Left lung (tissue), 4 donors: ENCODE measurements at regions not wholly inside any gene's neighbourhood (a gene's known extent, or its start where the extent isn't known, plus 50 kb on each side); places are given as distances from the start of the nearest gene placed in this dataset.
"Not testable (repeated sequence)": the region's sequence is repeated elsewhere in the genome, so short reads cannot be mapped to it uniquely, and the experiment has no call there.

ENCODE experiments used
- ATAC-seq: fragments of 200-7000 bp; cut with Tn5 transposase; one replicate; pipeline ENCODE4 v1.9.1; 2020; ENCODE audit warnings: moderate library complexity
- DNase-seq, 4 donors: peaks; one replicate each; pipeline ENCODE4 v3.0.0-alpha.2; 2013 to 2020
- H3K27ac ChIP-seq, 2 donors: fragments of 200-600 bp; sonication (generic) in 1 of 2; one replicate each; pipeline versions ENCODE4 v1.5.0 to v1.8.0; 2020 to 2021
- H3K27me3 ChIP-seq, 2 donors: fragments of 200-600 bp; sonication (generic) in 1 of 2; one replicate each; pipeline versions ENCODE4 v1.5.0 to v1.8.0; 2020 to 2021
- H3K36me3 ChIP-seq, 2 donors: fragments of 200-600 bp; sonication (generic) in 1 of 2; one replicate each; pipeline versions ENCODE4 v1.5.0 to v1.8.0; 2020 to 2021
- H3K4me1 ChIP-seq, 2 donors: fragments of 200-600 bp; one replicate each; pipeline ENCODE4 v1.8.0; 2021
- H3K4me3 ChIP-seq, 2 donors: fragments of 200-600 bp; sonication (generic) in 1 of 2; one replicate each; pipeline versions ENCODE4 v1.5.0 to v1.8.0; 2020 to 2021; ENCODE audit warnings: mild to moderate bottlenecking in 1 of 2
- H3K9me3 ChIP-seq, 2 donors: fragments of 200-600 bp; sonication (generic) in 1 of 2; one replicate each; pipeline versions ENCODE4 v1.5.0 to v1.8.0; 2020 to 2021
- intact Hi-C, 2 donors: fragments of 100-400 bp; cut with DNase I; formaldehyde crosslinking; loops; one replicate each; pipeline versions ENCODE4 v1.11.2 to v1.14.2; 2022
- TF ChIP-seq, protein P1 (sequence below), 2 donors: fragments of 200-600 bp; sonication (generic) in 1 of 2; IDR thresholded peaks; one replicate each; pipeline versions ENCODE4 v1.5.0 to v1.8.0; 2021; ENCODE audit warnings: antibody characterized with exemption in 2 of 2
- donor health status: DM: no; HTN: yes; CAD: no.
- donor health status: DM: no; HTN: no; CAD: no.

DNA sequence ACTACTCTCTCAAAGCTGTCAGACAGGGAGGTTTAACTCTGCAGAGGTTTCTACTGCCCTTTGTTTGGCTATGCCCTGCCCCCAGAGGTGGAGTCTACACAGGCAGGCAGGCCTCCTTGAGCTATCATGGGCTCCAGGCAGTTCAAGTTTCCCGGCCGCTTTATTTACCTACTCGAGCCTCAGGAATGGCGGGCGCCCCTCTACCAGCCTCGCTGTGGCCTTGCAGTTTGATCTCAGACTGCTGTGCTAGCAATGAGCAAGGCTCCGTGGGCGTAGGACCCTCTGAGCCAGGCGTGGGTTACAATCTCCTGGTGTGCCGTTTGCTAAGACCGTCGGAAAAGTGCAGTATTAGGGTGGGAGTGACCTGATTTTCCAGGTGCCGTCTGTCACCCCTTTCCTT, 124.3 kb downstream of the PTCHD1 start:
- intact Hi-C loops, H3K9me3 ChIP-seq, H3K27me3 ChIP-seq, DNase-seq, H3K36me3 ChIP-seq, H3K4me1 ChIP-seq, H3K27ac ChIP-seq, H3K4me3 ChIP-seq, ATAC-seq: not testable (repeated sequence)

DNA sequence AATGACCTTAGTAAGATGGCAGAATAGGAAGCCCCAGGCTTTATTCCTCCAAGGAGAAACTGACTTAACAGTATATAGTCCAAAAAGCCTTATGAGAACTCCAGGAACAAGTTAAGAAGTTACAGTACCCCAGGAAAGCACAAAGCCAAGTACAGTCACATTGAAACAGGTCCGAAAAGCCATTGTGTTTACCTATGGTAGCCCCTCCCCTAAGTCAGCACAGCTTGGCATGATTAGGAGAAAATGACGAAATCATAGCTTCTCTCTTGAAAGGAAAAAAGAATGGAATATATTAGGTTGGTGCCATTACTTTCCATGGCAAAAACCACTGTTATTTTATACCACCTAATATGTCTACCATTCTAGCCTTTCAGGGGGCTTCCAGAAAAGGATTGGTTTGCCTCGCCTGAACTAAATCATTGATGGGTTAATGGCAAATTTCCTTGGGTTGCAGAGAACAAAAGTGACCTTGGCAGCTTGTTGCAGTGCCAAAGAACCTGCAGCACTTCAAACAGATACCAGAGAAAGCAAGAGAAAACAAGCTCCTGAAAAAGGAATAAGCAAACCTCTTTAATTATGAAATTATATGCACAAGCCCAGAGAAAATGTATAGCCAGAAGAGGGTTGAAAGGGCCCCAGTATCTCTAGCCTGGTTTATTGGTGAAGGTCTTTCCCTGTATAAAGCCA, 130.6 kb downstream of the PTCHD1 start:
- intact Hi-C loops = no loop called here
- H3K27me3 ChIP-seq = no peaks in the 10 kb centered on the region
- H3K36me3 ChIP-seq = no peaks in the 10 kb centered on the region
- H3K9me3 ChIP-seq = peaks cover 0 to 20% of the 10 kb centered on the region in 2 donors
- DNase-seq (no peak), ATAC-seq (no peak)
- TF ChIP-seq, protein P1, sequence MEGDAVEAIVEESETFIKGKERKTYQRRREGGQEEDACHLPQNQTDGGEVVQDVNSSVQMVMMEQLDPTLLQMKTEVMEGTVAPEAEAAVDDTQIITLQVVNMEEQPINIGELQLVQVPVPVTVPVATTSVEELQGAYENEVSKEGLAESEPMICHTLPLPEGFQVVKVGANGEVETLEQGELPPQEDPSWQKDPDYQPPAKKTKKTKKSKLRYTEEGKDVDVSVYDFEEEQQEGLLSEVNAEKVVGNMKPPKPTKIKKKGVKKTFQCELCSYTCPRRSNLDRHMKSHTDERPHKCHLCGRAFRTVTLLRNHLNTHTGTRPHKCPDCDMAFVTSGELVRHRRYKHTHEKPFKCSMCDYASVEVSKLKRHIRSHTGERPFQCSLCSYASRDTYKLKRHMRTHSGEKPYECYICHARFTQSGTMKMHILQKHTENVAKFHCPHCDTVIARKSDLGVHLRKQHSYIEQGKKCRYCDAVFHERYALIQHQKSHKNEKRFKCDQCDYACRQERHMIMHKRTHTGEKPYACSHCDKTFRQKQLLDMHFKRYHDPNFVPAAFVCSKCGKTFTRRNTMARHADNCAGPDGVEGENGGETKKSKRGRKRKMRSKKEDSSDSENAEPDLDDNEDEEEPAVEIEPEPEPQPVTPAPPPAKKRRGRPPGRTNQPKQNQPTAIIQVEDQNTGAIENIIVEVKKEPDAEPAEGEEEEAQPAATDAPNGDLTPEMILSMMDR (IDR thresholded peaks at IDR 0.05) = no peak
- no peak overlapping the region for H3K27ac ChIP-seq
- no peak overlapping the region for H3K4me3 ChIP-seq
- no peaks in the 10 kb centered on the region for H3K4me1 ChIP-seq

DNA sequence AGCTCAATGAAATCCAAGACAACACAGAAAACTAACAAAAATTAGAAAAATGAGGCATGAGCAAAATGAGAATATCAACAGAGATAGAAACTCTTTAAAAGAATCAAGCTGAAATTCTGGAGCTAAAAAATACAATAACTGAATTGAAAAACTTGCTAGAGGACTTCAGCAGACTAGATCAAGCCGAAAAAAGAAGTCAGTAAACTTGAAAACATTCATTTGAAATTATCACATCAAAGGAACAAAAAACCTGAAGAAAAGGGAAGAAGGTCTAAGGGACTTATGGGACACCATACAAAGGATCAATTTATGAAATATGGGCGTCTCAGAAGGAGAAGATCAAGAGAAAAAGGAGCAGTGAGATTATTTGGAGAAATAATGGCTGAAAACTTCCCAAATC, 131.3 kb downstream of the PTCHD1 start:
- Histone ChIP-seq H3K27me3 (no peaks in the 10 kb centered on the region), H3K4me3 (no peak overlapping the region), H3K9me3 (peaks cover 0 to 20% of the 10 kb centered on the region in 2 donors), H3K36me3 (no peaks in the 10 kb centered on the region), H3K27ac (no peak overlapping the region), H3K4me1 (no peaks in the 10 kb centered on the region)
- ATAC-seq = no peak
- intact Hi-C loops = no loop called here
- no peak for DNase-seq
- TF ChIP-seq, protein P1 (IDR thresholded peaks at IDR 0.05) = no peak

DNA sequence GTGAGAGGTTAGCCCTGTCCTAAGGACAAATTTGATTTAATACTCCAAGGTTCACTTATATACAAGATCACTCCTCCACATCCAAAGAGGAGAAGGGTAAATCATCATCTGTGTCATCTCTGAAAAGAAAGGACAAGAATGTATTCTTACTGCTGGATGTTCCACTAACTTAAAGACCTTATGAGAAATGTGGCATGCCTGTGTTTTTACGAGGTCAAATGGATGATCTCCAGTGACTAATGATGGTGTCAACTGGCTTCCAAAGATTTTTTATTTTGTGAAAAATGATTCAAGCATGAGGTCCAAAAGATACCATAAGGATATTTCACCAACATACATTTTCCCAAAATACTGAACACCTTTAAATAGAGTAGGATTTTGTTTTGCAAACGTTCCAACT, 143.4 kb downstream of the PTCHD1 start:
- H3K4me1 ChIP-seq = no peaks in the 10 kb centered on the region
- intact Hi-C loops = no loop called here
- ATAC-seq (no peak), DNase-seq (no peak)
- H3K4me3 ChIP-seq = no peak overlapping the region
- no peaks in the 10 kb centered on the region for H3K36me3 ChIP-seq
- H3K27me3 ChIP-seq = no peaks in the 10 kb centered on the region
- H3K9me3 ChIP-seq = no peaks in the 10 kb centered on the region
- H3K27ac ChIP-seq = no peak overlapping the region
- TF ChIP-seq, protein P1 (IDR thresholded peaks at IDR 0.05) = no peak

DNA sequence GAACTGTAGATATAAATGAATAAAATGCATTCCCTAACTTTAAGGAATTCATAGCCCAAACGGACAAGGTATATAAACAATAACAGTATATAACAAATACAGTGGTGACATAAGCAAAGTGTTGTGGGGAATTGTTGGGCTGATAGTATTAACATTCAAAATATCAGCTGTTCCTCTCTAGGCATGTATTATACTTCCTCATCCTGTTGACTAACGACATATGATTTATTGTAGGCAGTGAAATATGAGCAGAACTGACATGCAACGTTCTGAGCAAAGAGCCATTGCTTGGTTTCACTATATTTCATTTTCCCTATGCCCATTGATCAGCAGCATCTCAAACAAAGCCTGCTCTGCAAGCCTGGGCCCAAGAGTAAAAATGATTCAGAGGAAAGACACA, 143.9 kb downstream of the PTCHD1 start:
- H3K4me3 ChIP-seq = no peak overlapping the region
- ATAC-seq (no peak), DNase-seq (no peak)
- H3K27me3 ChIP-seq = no peaks in the 10 kb centered on the region
- H3K36me3 ChIP-seq = no peaks in the 10 kb centered on the region
- H3K4me1 ChIP-seq = no peaks in the 10 kb centered on the region
- intact Hi-C loops = no loop called here
- TF ChIP-seq, protein P1 (IDR thresholded peaks at IDR 0.05) = no peak
- H3K9me3 ChIP-seq = no peaks in the 10 kb centered on the region
- no peak overlapping the region for H3K27ac ChIP-seq

DNA sequence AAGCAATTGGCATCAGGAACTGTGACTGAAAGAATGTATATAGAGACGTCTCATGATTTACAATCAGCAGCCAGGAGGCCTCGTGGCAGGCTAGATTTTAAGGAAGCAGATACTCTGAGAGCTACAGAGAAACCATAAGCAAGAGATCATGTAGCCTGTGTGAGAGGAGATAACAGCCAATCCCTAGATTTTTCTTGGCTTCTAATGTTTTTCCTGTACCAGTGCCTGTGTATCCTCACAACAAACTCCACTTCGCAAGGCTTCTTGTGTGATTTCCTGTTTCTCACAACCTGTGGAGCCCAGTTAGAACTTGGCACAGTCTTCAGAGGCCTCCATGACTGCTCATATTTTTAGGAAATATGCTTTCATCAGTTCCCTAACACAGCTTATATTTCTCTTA, 147.9 kb downstream of the PTCHD1 start:
- no peaks in the 10 kb centered on the region for H3K9me3 ChIP-seq
- H3K4me3 ChIP-seq = no peak overlapping the region
- no peaks in the 10 kb centered on the region for H3K4me1 ChIP-seq
- intact Hi-C loops = no loop called here
- TF ChIP-seq, protein P1 (IDR thresholded peaks at IDR 0.05) = no peak
- DNase-seq = no peak
- no peak overlapping the region for H3K27ac ChIP-seq
- ATAC-seq = no peak
- no peaks in the 10 kb centered on the region for H3K36me3 ChIP-seq
- no peaks in the 10 kb centered on the region for H3K27me3 ChIP-seq
